GM11168 (cell line): ENCODE measurements at regions not wholly inside any gene's neighbourhood (a gene's known extent, or its start where the extent isn't known, plus 50 kb on each side); places are given as distances from the start of the nearest gene placed in this dataset.
"Not testable (repeated sequence)": the region's sequence is repeated elsewhere in the genome, so short reads cannot be mapped to it uniquely, and the experiment has no call there.

ENCODE experiments used
- in situ Hi-C: fragments of 300-500 bp; cut with MboI; formaldehyde crosslinking; loops from one replicate; pipeline ENCODE4 v1.12.0; 2022; ENCODE audit warnings: low sequenced_read_pairs; ENCODE audit not compliant: unreplicated experiment

GRCh38 chr2:83994633-83995179 lies 464.4 kb downstream of the SUCLG1 start:
- in situ Hi-C loops: no loop called here

GRCh38 chr2:83993873-83994632 lies 465.0 kb downstream of the SUCLG1 start:
- in situ Hi-C loops: no loop called here

- in situ Hi-C loops: no loop called here
Observed at GRCh38 chr2:83991992-83992391, 467.1 kb downstream of the SUCLG1 start.

- in situ Hi-C loops: no loop called here
Observed at GRCh38 chr2:83990636-83991035, 468.4 kb downstream of the SUCLG1 start.

- in situ Hi-C loops: not testable (repeated sequence)
Observed at GRCh38 chr2:83976628-83977027, 482.5 kb downstream of the SUCLG1 start.

GRCh38 chr2:83972128-83972527 lies 487.0 kb downstream of the SUCLG1 start:
- in situ Hi-C loops: no loop called here

GRCh38 chr2:83971547-83971946 lies 487.5 kb downstream of the SUCLG1 start:
- in situ Hi-C loops: no loop called here

GRCh38 chr2:83970217-83970929 lies 488.7 kb downstream of the SUCLG1 start:
- in situ Hi-C loops: no loop called here

- in situ Hi-C loops: no loop called here
Observed at GRCh38 chr2:83969085-83969484, 490.0 kb downstream of the SUCLG1 start.

- in situ Hi-C loops: no loop called here
Observed at GRCh38 chr2:83967854-83968253, 491.2 kb downstream of the SUCLG1 start.

- in situ Hi-C loops: not testable (repeated sequence)
Observed at GRCh38 chr2:83966946-83967345, 492.1 kb downstream of the SUCLG1 start.

- in situ Hi-C loops: no loop called here
Observed at GRCh38 chr2:83961512-83961911, 497.6 kb downstream of the SUCLG1 start.

- in situ Hi-C loops: no loop called here
Observed at GRCh38 chr2:83960371-83960770, 498.7 kb downstream of the SUCLG1 start.

GRCh38 chr2:83959266-83959665 lies 499.8 kb downstream of the SUCLG1 start:
- in situ Hi-C loops: no loop called here

GRCh38 chr2:83956991-83957390 lies 502.1 kb downstream of the SUCLG1 start:
- in situ Hi-C loops: no loop called here

- in situ Hi-C loops: no loop called here
Observed at GRCh38 chr2:83953697-83954096, 505.4 kb downstream of the SUCLG1 start.

- in situ Hi-C loops: no loop called here
Observed at GRCh38 chr2:83951378-83951947, 507.6 kb downstream of the SUCLG1 start.

GRCh38 chr2:83949361-83949760 lies 509.7 kb downstream of the SUCLG1 start:
- in situ Hi-C loops: no loop called here

- in situ Hi-C loops: no loop called here
Observed at GRCh38 chr2:83944191-83944590, 514.9 kb downstream of the SUCLG1 start.

- in situ Hi-C loops: no loop called here
Observed at GRCh38 chr2:83943265-83943664, 515.8 kb downstream of the SUCLG1 start.

GRCh38 chr2:83941886-83942285 lies 517.2 kb downstream of the SUCLG1 start:
- in situ Hi-C loops: no loop called here
